SIG-M5 treated with dmso at 0.1 percent for 504 hours (cell line): ENCODE measurements at regions not wholly inside any gene's neighbourhood (a gene's known extent, or its start where the extent isn't known, plus 50 kb on each side); places are given as distances from the start of the nearest gene placed in this dataset.
"Not testable (repeated sequence)": the region's sequence is repeated elsewhere in the genome, so short reads cannot be mapped to it uniquely, and the experiment has no call there.

Experiments
- DNase-seq: peaks from one replicate; lab custom pipeline; 2025; ENCODE audit not compliant: unreplicated experiment; lab: John Stamatoyannopoulos, UW

DNA sequence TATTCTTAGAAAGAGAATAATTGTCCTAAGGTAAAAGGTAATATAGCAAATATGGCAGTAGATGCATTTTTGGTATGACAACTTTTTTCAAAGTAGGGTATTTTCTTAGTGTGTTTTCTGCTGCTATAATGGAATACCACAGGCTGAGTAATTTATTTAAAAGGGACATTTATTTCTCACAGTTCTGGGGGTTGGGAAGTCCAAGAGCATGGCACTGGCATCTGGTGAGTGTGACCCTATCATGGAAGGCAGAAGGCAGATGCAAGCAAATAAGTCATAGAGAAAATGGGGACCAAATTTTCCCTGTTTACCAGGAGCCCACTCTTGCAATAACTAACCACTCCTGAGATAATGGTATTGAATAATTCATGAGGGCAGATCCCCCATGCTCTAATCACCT, 922.5 kb upstream of the MAN1A1 start:
- DNase-seq, result no peak

DNA sequence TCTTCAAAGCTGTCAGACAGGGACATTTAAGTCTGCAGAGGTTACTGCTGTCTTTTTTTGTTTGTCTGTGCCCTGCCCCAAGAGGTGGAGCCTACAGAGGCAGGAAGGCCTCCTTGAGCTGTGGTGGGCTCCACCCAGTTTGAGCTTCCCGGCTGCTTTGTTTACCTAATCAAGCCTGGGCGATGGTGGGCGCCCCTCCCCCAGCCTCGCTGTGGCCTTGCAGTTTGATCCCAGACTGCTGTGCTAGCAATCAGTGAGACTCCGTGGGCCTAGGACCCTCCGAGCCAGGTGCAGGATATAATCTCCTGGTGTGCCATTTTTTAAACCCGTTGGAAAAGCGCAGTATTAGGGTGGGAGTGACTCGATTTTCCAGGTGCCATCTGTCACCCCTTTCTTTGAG, 918.7 kb upstream of the MAN1A1 start:
- not testable (repeated sequence) for DNase-seq

DNA sequence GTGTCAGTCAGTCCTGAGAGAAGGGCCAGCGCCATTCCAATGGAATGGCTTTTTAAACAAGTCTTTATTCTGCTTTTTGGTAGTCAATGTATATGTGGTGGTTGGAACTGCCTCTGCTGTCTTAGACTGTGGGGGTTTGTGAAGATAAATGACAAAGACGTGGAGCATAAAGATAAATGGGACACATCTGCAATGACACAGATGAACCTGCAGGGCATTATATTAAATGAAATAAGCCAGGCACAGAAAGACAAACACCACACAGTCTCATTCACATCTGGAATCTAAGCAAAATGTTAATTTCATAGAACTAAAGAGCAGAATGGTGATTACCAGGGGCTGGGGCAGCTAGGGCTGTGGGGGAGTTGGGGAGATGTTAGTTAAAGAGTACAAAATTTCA, 912.8 kb upstream of the MAN1A1 start:
- DNase-seq, result no peak

DNA sequence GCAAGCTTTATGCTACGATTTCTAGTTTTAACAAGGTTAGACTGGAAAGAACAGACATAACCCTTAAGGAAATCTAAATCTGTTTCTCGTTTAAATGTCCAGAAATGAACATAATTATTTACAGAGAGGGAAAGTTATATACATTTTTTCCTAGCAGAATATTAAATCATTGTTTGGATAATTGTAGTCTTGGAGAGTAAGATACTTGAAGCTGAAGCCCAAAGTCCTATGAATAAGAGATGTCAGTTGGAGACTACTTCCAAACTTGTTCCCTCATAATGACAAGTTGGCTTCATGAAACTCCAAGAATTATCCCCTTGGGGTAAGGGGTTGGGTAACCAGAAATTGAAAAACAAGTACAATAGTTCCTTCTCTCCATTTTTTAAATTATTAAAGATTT, 911.1 kb upstream of the MAN1A1 start:
- no peak for DNase-seq

DNA sequence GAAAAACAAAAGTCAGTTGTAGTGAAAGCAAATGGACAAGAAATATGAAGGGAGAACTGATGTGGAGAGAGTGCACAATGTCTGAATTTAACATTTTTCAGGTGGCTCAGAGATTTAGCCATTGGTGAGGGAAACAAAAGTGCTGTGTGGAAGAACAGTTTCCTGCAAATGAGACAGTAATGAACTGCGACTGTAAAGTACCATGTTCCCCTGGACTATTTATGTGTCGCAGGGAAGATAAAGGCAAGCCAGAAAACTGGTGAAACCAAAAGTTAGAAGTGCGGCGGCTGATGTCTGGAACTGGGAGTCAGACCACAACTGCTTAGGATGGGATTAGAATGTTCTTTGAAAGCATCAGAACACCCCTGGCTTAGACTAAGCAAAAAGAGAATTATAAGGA, 905.1 kb upstream of the MAN1A1 start:
- DNase-seq, result no peak

DNA sequence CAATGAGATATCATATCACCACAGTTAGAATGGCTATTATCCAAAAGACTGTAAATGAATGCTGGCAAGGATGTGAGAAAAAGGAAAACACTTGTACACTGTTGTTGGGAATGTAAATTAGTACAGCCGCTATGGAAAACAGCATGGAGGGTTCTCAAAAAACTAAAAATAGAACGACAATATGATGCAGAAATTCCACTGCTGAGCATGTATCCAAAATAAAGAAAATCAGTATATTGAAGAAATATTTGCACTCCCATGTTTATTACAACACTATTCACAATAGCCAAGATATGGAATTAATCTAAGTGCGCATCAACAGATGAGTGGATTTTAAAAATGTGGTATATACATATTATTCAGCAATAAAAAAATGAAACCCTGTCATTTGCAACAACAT, 898.9 kb upstream of the MAN1A1 start:
- no peak for DNase-seq

DNA sequence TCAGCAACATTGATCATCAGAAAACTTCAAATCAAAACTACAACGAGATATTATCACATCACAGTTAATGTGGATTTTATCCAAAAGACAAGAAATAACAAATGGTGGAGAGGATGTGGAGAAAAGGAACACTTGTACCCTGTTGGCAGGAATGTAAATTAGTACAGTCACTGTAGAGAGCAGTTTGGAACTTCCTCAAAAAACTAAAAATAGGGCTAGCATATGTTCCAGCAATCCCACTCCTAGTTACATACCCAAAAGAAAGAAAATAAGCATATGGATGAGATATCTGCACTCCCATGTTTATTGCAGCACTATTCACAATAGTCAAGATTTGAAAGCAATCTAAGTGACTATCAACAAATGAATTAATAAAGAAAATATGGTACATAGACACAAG, 887.7 kb upstream of the MAN1A1 start:
- no peak for DNase-seq

DNA sequence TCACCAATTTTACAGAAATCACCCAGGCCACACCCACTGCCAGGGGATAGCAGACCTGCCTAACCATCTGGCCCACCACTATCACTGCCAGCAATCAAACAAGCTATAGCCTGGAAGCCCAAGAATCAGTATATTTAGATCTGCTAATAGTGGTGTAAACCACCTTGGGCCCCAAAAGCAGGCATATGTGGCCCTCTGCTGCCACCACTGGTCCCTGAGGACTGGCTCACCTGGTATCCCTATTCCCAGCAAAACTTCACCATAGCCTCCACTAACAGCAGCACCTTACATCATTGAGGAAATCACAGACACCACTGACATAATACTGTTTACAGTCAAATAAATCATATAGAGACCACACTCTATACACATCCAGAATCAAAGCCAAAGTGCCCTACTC, 880.4 kb upstream of the MAN1A1 start:
- DNase-seq, result no peak

DNA sequence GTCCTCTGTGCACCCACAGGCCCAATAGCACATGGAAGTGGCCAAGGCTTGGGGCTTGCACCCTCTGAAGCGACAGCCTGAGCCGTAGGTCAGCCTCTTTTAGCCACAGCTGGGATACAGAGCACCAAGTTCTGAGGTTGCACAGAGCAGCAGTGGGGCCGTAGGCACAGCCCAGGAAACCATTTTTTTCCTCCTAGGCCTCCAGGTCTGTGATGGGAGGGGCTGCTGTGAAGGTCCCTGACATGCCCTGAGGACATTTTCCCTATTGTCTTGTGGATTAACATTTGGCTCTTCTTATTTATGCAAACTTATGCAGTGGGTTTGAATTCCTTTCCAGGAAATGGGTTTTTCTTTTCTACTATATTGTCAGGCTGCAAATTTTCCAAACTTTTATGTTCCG, 878.7 kb upstream of the MAN1A1 start:
- DNase-seq, result no peak

DNA sequence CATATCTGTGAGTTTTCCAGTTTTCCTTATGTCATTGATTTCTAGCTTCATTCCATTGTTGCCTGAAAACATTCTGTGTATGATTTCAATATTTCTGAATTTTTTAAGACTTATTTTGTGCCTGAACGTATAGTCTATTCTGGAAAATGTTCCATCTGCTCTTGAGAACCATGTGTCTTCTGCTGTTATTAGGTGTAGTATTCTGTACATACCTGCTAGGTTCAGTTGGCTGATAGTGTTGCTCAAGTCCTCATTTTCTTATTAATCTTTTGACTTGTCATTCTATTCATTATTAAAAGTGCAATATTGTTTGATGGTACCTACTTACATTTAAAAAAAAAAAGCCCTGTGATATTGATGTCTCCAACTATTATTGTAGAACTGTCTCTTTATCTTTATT, 869.8 kb upstream of the MAN1A1 start:
- DNase-seq, result no peak

DNA sequence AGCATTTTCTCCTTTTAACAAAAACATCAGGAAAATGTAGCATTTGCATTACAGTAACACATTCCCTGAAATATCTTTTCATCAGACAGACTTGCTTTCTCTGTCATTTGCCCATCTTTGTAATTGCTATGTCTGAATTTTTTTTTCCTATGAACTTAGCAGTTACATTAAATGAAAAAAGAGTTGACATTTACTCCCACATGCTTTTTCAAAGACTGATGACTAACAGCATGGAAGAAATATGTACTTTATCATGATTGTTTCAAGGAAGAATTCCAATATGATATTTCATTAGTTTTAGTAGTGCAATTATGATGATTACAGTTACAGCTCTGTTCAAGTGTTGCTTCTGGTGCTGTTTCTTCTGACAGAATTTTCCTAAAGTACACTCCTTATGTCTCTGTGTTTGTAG, 864.5 kb upstream of the MAN1A1 start:
- no peak for DNase-seq

DNA sequence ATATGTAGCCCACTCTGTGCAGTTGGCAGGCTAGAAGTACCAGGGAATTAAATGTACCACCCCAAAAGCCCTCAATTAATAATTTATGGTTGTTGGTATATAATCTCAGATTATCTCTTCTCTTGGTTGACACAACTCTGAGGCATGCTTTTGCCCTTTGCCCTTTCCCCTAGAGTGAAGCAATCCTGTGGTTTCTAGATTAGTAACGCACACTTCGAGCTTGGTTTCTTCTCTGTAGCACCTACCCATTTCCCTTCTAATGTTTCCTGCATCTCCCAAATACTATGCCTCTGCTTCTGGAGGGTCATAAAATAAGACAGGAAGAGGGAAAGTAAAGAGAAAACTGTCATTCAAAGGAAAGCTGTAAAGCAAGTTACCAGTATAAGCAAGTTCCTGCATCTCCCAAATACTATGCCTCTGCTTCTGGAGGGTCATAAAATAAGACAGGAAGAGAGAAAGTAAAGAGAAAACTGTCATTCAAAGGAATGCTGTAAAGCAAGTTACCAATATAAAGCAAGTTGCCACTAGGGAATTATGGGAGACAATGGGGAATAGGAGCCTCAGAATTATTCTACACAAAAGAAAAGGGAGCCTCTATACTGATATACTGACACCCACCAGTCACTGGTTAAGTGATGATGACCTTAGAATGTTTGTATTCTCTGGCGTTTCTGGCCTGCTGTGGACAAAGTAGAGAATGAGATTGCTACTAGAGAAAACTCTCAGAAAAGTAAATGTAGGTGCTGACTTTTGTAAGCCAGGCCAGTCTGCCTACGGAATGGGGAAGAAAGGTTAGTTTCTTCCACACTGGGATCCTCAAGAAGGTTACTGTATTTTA, 862.6 kb upstream of the MAN1A1 start:
- no peak for DNase-seq

DNA sequence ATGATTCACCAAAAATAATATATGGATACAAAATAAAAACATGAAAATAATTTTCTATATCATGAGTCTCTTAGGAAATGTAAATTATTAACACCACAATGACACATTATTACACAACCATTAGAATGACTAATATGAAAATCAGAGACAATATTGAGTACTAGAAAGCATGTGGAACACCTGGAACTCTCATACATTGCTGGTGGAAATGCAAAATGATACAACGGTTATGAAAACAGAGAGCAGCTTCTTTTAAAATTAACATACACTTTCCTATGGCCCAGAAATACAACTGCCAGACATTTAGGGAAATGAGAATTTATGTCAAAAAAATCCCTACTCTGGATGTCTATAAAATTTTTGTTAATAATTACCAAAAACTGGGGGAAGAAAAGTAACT, 853.3 kb upstream of the MAN1A1 start:
- DNase-seq, result no peak

DNA sequence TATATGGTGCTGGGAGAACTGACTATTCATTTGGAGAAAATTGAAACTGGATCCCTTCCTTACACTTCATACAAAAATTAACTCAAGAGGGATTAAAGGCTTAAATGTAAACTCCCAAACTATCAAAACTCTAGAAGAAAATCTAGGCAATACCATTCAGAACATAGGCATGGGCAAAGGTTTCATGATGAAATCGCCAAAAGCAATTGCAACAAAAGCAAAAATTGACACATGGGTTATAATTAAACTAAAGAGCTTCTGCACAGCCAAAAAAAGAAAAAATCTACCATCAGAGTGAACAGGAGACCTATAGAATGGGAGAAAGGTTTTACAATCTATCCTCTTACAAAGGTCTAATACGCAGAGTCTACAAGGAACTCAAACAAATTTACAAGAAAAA, 851.3 kb upstream of the MAN1A1 start:
- no peak for DNase-seq

DNA sequence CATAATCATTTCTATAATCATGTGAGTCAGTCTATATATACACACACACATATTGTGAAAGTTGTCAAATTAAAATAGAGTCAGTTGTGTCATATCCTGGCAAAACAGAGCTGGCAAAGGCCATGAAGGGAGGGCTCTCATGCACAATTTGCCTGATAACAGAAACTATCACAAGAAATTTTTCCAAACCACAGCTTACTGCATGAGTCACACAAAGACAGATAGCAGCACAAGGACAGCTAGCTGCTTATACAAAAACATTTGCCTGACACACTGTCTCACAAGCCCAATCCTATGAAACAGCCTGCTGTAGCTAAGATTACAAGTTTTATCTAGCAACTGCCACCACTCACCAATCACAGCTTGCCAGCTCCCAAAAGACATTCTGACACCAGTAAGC, 848.5 kb upstream of the MAN1A1 start:
- DNase-seq, result no peak

DNA sequence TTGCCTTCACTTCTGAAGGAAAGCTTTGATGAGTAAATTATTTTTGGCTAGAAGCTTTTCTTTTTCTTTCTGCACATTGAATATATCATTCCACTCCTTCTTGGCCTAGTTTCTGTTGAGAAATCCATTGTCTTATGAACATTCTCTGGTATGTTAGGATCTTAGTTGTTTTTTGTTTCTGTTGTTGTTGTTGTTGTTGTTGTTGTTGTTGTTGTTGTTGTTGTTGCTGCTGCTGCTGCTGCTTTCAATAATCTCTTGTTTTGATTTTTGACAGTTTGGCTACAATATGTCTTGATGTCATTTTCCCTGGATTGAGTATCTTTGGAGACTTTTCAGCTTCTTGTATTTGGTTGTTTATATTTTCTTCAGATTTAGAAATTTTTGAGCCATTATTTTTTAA, 836.5 kb upstream of the MAN1A1 start:
- no peak for DNase-seq

DNA sequence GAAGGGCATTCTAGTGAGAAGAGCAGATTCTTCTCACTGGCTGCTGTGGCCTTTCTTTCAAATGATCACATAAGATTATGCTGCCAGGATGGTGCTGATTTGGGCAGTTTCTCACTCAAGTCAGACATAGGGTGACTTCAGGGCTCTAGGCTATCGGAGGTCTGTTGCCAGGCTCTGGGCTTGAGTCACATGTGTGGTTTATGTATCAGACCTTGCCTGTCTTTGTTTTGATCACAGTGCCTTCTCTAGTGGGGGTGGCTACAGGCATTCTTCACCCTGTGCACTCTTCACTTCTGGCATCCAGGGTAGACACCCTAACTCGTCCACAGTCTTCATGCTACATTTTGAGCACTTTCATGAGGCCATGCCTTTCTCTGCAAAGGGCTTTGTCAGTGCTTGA, 823.7 kb upstream of the MAN1A1 start:
- no peak for DNase-seq

DNA sequence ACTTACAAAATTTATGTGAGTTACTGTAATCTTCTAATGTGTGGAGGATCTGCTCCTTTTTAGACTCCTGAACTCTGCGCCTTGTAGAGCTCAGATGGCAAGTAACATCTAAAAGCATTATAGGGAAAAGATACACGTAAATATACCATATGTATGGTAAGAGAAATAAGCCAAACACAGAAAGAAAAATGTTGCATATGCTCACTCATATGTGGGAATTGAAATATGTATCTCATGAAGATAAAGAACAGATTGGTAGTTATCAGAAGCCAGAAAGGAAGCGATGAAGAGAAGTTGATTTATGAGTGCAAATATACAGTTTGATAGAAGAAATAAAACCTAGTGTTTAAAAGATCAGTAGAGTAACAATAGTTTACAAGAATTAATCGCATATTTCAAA, 815.0 kb upstream of the MAN1A1 start:
- DNase-seq, result no peak

DNA sequence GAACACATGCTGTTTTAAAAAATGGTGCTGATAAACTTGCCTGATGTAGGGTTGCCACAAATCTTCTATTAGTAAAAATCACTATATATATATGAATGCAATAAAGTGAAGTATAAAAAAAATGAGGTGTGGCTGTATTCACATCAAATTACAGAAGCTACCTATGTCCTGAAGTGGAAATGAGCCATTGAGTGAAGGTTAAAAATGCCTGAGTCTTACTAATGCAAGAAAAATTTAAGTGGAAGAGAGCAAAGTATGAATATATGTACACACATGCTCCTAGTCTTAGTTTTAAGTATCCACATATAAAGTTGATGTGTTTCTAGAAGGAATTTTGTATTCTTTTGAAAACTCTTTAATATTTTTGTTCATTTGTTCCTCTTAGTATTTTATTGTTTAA, 808.3 kb upstream of the MAN1A1 start:
- DNase-seq, result no peak

DNA sequence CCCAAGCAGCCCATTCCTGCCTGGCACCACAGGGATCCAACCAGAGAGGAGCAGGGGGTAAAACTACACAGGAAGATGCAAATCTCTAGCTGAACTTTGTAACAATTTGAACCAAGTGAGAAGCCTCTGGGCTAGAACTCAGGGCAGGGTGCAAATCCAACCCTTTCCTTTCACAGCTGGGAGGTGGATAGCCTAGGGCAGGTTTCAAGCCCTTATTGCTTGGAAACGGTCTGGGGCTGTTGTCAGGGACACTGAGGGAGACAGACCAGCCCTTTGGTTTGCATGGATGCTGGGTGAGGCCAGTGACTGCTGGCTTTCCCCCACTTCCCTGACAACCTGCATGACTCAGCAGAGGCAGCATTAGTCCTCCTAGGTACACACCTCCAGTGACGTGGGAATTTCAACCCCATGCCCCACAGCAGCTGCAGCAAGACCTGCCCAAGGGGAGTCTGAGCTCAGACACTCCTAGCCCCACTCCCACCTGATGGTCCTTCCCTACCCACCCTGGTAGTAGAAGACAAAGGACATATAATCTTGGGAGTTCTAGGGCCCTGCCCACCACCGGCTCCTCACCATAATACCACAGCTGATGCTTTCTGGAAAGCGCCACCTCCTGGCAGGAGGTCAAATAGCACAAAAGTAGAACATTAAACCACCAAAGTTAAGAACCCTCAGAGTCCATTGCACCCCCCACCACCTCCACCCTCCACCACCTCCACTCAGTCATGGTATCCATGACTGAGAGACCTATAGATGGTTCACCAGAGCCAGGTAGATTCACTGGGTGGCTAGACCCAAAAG, 797.7 kb upstream of the MAN1A1 start:
- DNase-seq, result no peak

DNA sequence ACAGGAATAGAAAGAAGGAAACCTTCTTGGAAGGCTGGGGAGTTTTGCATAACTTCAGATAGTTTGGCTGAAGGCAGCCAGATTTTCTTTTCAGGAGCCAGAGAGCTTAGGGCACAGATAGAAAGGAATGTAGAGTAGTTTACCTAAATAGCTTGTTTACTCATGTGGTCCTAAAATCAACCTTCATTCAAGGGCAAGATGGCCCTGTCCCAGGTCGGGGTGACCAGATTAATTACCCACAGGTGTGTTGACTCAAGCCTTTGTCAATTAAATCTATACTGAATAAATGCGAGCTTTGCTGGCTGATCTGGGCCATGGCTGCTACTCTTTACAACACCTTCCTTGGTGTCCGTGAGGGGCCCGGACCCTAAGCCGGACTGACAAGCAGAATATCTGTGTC, 792.0 kb upstream of the MAN1A1 start:
- DNase-seq, result no peak

DNA sequence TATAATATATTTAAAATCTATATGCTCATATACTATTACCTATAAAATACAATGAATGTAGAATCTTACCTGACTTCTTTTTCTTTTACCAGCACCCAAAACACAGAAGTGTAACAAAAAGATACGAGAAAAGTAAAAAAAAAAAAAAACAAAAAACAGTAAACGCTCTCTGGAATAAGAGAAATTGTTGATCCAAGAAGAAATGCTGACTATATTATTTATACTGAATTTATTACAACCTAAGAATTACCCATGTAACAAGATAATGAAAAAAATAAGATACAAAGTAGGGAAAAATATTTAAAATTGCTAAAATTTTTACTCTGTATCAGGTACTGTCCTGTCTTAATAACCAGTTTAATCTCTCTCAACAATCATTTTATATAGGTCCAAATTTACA, 787.9 kb upstream of the MAN1A1 start:
- no peak for DNase-seq

DNA sequence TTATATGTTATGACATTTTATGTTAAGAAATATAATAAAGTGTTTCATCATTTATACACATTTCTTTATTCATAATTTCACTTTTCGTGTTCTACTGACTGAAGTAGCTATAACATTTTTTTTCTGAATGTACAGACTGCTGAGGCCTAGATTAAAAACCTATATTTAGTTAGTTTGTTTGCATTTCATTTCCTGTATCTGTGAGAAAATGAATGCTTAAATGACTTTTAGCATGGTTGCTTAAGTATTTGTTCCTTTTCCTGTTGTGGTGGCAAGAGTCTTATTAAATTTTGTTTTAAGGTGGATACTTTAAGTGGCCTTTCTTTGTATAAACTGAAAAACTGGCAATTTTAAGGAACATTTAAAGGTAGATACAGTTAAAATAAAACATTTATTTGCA, 779.7 kb upstream of the MAN1A1 start:
- DNase-seq, result no peak
